ENCODE measurements at regions not wholly inside any gene's neighbourhood (a gene's known extent, or its start where the extent isn't known, plus 50 kb on each side); places are given as distances from the start of the nearest gene placed in this dataset.

GRCh38 chr12:59972905-59973304 lies 377.1 kb downstream of the SLC16A7 start:
- no peaks in the 10 kb centered on the region for H3K79me2 ChIP-seq (ENCODE audit: insufficient read depth, low read depth)
- no peak overlapping the region for H2AFZ ChIP-seq (ENCODE audit: low read depth)
- H4K20me1 ChIP-seq (ENCODE audit: insufficient read depth): no peaks in the 10 kb centered on the region
- H3K36me3 ChIP-seq (ENCODE audit: insufficient read depth): no peaks in the 10 kb centered on the region
- no peak overlapping the region for H3K9ac ChIP-seq
- no peak for TF ChIP-seq CTCF (conservative IDR thresholded peaks at IDR 0.05; ENCODE audit: low read depth, low read length)
- no peaks in the 10 kb centered on the region for H3K4me1 ChIP-seq (ENCODE audit: low read depth, poor library complexity, severe bottlenecking)
- H3K4me3 ChIP-seq (IDR thresholded peaks at IDR 0.05; ENCODE audit: insufficient read depth, low read depth, low read length): no peak overlapping the region
- H3K27me3 ChIP-seq (ENCODE audit: insufficient read depth, low read depth): no peaks in the 10 kb centered on the region
- H3K4me2 ChIP-seq: no peak overlapping the region
- H3K27ac ChIP-seq: no peak overlapping the region

GRCh38 chr12:59973515-59973914 lies 377.7 kb downstream of the SLC16A7 start:
- H3K9ac ChIP-seq: no peak overlapping the region
- no peak overlapping the region for H3K4me2 ChIP-seq
- no peaks in the 10 kb centered on the region for H3K36me3 ChIP-seq (ENCODE audit: insufficient read depth)
- no peak overlapping the region for H3K27ac ChIP-seq
- TF ChIP-seq CTCF (conservative IDR thresholded peaks at IDR 0.05; ENCODE audit: low read depth, low read length): no peak
- no peak overlapping the region for H2AFZ ChIP-seq (ENCODE audit: low read depth)
- H3K4me1 ChIP-seq (ENCODE audit: low read depth, poor library complexity, severe bottlenecking): no peaks in the 10 kb centered on the region
- H3K79me2 ChIP-seq (ENCODE audit: insufficient read depth, low read depth): no peaks in the 10 kb centered on the region
- no peaks in the 10 kb centered on the region for H3K27me3 ChIP-seq (ENCODE audit: insufficient read depth, low read depth)
- no peak overlapping the region for H3K4me3 ChIP-seq (IDR thresholded peaks at IDR 0.05; ENCODE audit: insufficient read depth, low read depth, low read length)
- no peaks in the 10 kb centered on the region for H4K20me1 ChIP-seq (ENCODE audit: insufficient read depth)

GRCh38 chr12:59977779-59978178 lies 381.9 kb downstream of the SLC16A7 start:
- Histone ChIP-seq H3K79me2 (ENCODE audit: insufficient read depth, low read depth) (no peaks in the 10 kb centered on the region), H3K4me2 (no peak overlapping the region), H3K36me3 (ENCODE audit: insufficient read depth) (no peaks in the 10 kb centered on the region), H3K4me1 (ENCODE audit: low read depth, poor library complexity, severe bottlenecking) (no peaks in the 10 kb centered on the region), H2AFZ (ENCODE audit: low read depth) (no peak overlapping the region), H3K27ac (no peak overlapping the region), H3K27me3 (ENCODE audit: insufficient read depth, low read depth) (no peaks in the 10 kb centered on the region), H4K20me1 (ENCODE audit: insufficient read depth) (no peaks in the 10 kb centered on the region), H3K4me3 (IDR thresholded peaks at IDR 0.05; ENCODE audit: insufficient read depth, low read depth, low read length) (no peak overlapping the region), H3K9ac (no peak overlapping the region)
- TF ChIP-seq CTCF (conservative IDR thresholded peaks at IDR 0.05; ENCODE audit: low read depth, low read length): no peak

- no peak for TF ChIP-seq CTCF (conservative IDR thresholded peaks at IDR 0.05; ENCODE audit: low read depth, low read length)
- Histone ChIP-seq H3K9ac (no peak overlapping the region), H4K20me1 (ENCODE audit: insufficient read depth) (no peaks in the 10 kb centered on the region), H3K36me3 (ENCODE audit: insufficient read depth) (no peaks in the 10 kb centered on the region), H3K27ac (no peak overlapping the region), H3K27me3 (ENCODE audit: insufficient read depth, low read depth) (no peaks in the 10 kb centered on the region), H3K79me2 (ENCODE audit: insufficient read depth, low read depth) (no peaks in the 10 kb centered on the region), H2AFZ (ENCODE audit: low read depth) (no peak overlapping the region), H3K4me3 (IDR thresholded peaks at IDR 0.05; ENCODE audit: insufficient read depth, low read depth, low read length) (no peak overlapping the region), H3K4me2 (no peak overlapping the region), H3K4me1 (ENCODE audit: low read depth, poor library complexity, severe bottlenecking) (no peaks in the 10 kb centered on the region)
Measured at GRCh38 chr12:59980476-59980875, 384.6 kb downstream of the SLC16A7 start.

- Histone ChIP-seq H3K4me3 (IDR thresholded peaks at IDR 0.05; ENCODE audit: insufficient read depth, low read depth, low read length) (no peak overlapping the region), H3K4me2 (no peak overlapping the region), H4K20me1 (ENCODE audit: insufficient read depth) (no peaks in the 10 kb centered on the region), H3K27me3 (ENCODE audit: insufficient read depth, low read depth) (no peaks in the 10 kb centered on the region), H3K9ac (no peak overlapping the region), H2AFZ (ENCODE audit: low read depth) (no peak overlapping the region), H3K36me3 (ENCODE audit: insufficient read depth) (no peaks in the 10 kb centered on the region), H3K79me2 (ENCODE audit: insufficient read depth, low read depth) (no peaks in the 10 kb centered on the region), H3K4me1 (ENCODE audit: low read depth, poor library complexity, severe bottlenecking) (no peaks in the 10 kb centered on the region), H3K27ac (no peak overlapping the region)
- TF ChIP-seq CTCF (conservative IDR thresholded peaks at IDR 0.05; ENCODE audit: low read depth, low read length): no peak
Measured at GRCh38 chr12:59999291-59999690, 403.5 kb downstream of the SLC16A7 start.
